ENCODE measurements at regions not wholly inside any gene's neighbourhood (a gene's known extent, or its start where the extent isn't known, plus 50 kb on each side); places are given as distances from the start of the nearest gene placed in this dataset.

- TF ChIP-seq CTCF (IDR thresholded peaks at IDR 0.05 in 4 of 5, conservative IDR thresholded peaks at IDR 0.05 in 1 of 5): no peak
- TF ChIP-seq POLR2A (IDR thresholded peaks at IDR 0.05): no peak
These were observed 301.9 kb downstream of the TLL1 start for GRCh38 chr4:166174717-166175490.
